ENCODE measurements at regions not wholly inside any gene's neighbourhood (a gene's known extent, or its start where the extent isn't known, plus 50 kb on each side); places are given as distances from the start of the nearest gene placed in this dataset.

- WGBS, 2 experiments (ENCODE audit: extremely low coverage in 1 of 2, insufficient coverage in 1 of 2, insufficient read length in 1 of 2, insufficient replicate concordance in 2 of 2, low coverage in 1 of 2, low lambda C conversion rate in 2 of 2, missing lambda C conversion rate in 1 of 2): 64% methylated on average over 3 of the region's 3 CpGs; no CpG with 5 or more reads in 1 of the 2 experiments
- Histone ChIP-seq H4K20me1 (replicated peaks in 1 of 2; ENCODE audit: control insufficient read depth in 1 of 2, insufficient read depth in 2 of 2, low read length in 2 of 2) (no peaks in the 10 kb centered on the region), H3K9me3 (ENCODE audit: insufficient read depth in 2 of 2, low read depth in 1 of 2, low read length in 1 of 2) (no peaks in the 10 kb centered on the region), H4K8ac (ENCODE audit: extremely low read depth, insufficient read depth, low read length) (no peak overlapping the region), H2BK120ac (replicated peaks; ENCODE audit: low read depth, low read length) (no peak overlapping the region), H2BK20ac (ENCODE audit: low read length) (no peak overlapping the region), H2AK5ac (ENCODE audit: low read depth, low read length) (no peak overlapping the region), H2BK12ac (ENCODE audit: low read depth, low read length) (no peak overlapping the region), H3K9ac (replicated peaks in 1 of 4; ENCODE audit: extremely low read depth in 1 of 4, low read depth in 3 of 4, low read length in 3 of 4) (no peak overlapping the region), H4K5ac (ENCODE audit: insufficient read length, low read depth, low read length) (no peak overlapping the region), H3K4me3 (ENCODE audit: extremely low read depth in 1 of 4, insufficient read depth in 2 of 4, low read depth in 3 of 4, low read length in 4 of 4) (no peak overlapping the region), H3K27ac (ENCODE audit: low read depth, low read length) (no peak overlapping the region), H3K4me1 (replicated peaks in 1 of 4; ENCODE audit: control insufficient read depth in 3 of 4, insufficient read depth in 4 of 4, low read length in 3 of 4) (peaks cover 0 to 4% (median 0%) of the 10 kb centered on the region in 4 experiments; a peak in 2 of 7 replicates), H3K79me1 (ENCODE audit: low read depth, low read length) (no peaks in the 10 kb centered on the region), H3K14ac (ENCODE audit: insufficient read length) (no peak overlapping the region), H3K18ac (ENCODE audit: extremely low read depth, low read length) (no peak overlapping the region), H4K91ac (replicated peaks; ENCODE audit: insufficient read length, low read length) (no peak overlapping the region), H3K56ac (replicated peaks; ENCODE audit: insufficient read length, low read depth, low read length) (no peak overlapping the region), H3K23me2 (ENCODE audit: low read depth, low read length) (no peaks in the 10 kb centered on the region), H3K27me3 (replicated peaks in 1 of 4; ENCODE audit: control insufficient read depth in 3 of 4, extremely low read depth in 1 of 4, insufficient read depth in 3 of 4, low read length in 3 of 4) (no peaks in the 10 kb centered on the region), H3K4me2 (ENCODE audit: insufficient read depth in 1 of 2, low read depth in 2 of 2, low read length in 2 of 2) (no peak overlapping the region), H3K36me3 (ENCODE audit: control insufficient read depth in 2 of 4, insufficient read depth in 4 of 4, low read length in 3 of 4) (no peaks in the 10 kb centered on the region), H3K23ac (ENCODE audit: insufficient read length) (no peak overlapping the region), H2BK5ac (ENCODE audit: low read depth, low read length) (no peak overlapping the region), H2AFZ (ENCODE audit: low read length) (no peak overlapping the region), H2BK15ac (ENCODE audit: low read length) (no peak overlapping the region), H3K4ac (replicated peaks; ENCODE audit: insufficient read length, low read depth, low read length) (no peak overlapping the region), H3K79me2 (ENCODE audit: control insufficient read depth in 1 of 2, insufficient read depth in 2 of 2, low read length in 2 of 2) (no peaks in the 10 kb centered on the region)
- no peak for TF ChIP-seq BACH1 (IDR thresholded peaks at IDR 0.05; ENCODE audit: low read length)
- TF ChIP-seq CHD2 (IDR thresholded peaks at IDR 0.05; ENCODE audit: low read length): no peak
- TF ChIP-seq HDAC6 (IDR thresholded peaks at IDR 0.05; ENCODE audit: low read depth, low read length): no peak
- TF ChIP-seq RXRA (IDR thresholded peaks at IDR 0.05; ENCODE audit: insufficient read depth, low read depth, low read length): no peak
- no peak for TF ChIP-seq SAP30 (IDR thresholded peaks at IDR 0.05; ENCODE audit: insufficient read depth, insufficient replicate concordance, low read length)
- TF ChIP-seq TEAD4 (IDR thresholded peaks at IDR 0.05; ENCODE audit: low read depth, low read length): no peak
- TF ChIP-seq SP4 (IDR thresholded peaks at IDR 0.05; ENCODE audit: low read length): no peak
- no peak for TF ChIP-seq BRCA1 (IDR thresholded peaks at IDR 0.05; ENCODE audit: low read depth, low read length)
- no peak for TF ChIP-seq ASH2L (IDR thresholded peaks at IDR 0.05; ENCODE audit: low read length)
- no peak for TF ChIP-seq ATF3 (IDR thresholded peaks at IDR 0.05; ENCODE audit: insufficient read depth, low read depth, low read length)
- TF ChIP-seq SRF (IDR thresholded peaks at IDR 0.05; ENCODE audit: low read depth, low read length): no peak
- no peak for TF ChIP-seq KDM1A (IDR thresholded peaks at IDR 0.05; ENCODE audit: borderline replicate concordance, low read length)
- DNase-seq (ENCODE audit: low read depth in 1 of 2, low spot score in 2 of 2) (no peak), FAIRE-seq (no peak)
- ChIA-PET CTCF (ENCODE audit: partially characterized antibody) (interaction anchor here (0.8 kb wide), 1 partner anchor 175 kb away, joined by 3 read pairs; no protein-coding TSS in a partner anchor), POLR2A (ENCODE audit: partially characterized antibody) (no interaction called here)
Measured at GRCh38 chr5:84872768-84873167, 488.1 kb upstream of the EDIL3 start.

Measured in H1 (cell line).